ENCODE measurements at regions not wholly inside any gene's neighbourhood (a gene's known extent, or its start where the extent isn't known, plus 50 kb on each side); places are given as distances from the start of the nearest gene placed in this dataset.

GRCh38 chr5:174910245-174910737 lies 185.9 kb downstream of the MSX2 start:
- TF ChIP-seq, protein P1, sequence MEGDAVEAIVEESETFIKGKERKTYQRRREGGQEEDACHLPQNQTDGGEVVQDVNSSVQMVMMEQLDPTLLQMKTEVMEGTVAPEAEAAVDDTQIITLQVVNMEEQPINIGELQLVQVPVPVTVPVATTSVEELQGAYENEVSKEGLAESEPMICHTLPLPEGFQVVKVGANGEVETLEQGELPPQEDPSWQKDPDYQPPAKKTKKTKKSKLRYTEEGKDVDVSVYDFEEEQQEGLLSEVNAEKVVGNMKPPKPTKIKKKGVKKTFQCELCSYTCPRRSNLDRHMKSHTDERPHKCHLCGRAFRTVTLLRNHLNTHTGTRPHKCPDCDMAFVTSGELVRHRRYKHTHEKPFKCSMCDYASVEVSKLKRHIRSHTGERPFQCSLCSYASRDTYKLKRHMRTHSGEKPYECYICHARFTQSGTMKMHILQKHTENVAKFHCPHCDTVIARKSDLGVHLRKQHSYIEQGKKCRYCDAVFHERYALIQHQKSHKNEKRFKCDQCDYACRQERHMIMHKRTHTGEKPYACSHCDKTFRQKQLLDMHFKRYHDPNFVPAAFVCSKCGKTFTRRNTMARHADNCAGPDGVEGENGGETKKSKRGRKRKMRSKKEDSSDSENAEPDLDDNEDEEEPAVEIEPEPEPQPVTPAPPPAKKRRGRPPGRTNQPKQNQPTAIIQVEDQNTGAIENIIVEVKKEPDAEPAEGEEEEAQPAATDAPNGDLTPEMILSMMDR (IDR thresholded peaks at IDR 0.05; ENCODE audit: low read depth, low read length, poor library complexity, severe bottlenecking): peak; percentile 84
- no peak for TF ChIP-seq EZH2phosphoT487 (IDR thresholded peaks at IDR 0.05; ENCODE audit: borderline replicate concordance, low read length)

Data from DOHH2 (cell line).